ENCODE measurements at regions not wholly inside any gene's neighbourhood (a gene's known extent, or its start where the extent isn't known, plus 50 kb on each side); places are given as distances from the start of the nearest gene placed in this dataset.

- TF ChIP-seq, protein P1, sequence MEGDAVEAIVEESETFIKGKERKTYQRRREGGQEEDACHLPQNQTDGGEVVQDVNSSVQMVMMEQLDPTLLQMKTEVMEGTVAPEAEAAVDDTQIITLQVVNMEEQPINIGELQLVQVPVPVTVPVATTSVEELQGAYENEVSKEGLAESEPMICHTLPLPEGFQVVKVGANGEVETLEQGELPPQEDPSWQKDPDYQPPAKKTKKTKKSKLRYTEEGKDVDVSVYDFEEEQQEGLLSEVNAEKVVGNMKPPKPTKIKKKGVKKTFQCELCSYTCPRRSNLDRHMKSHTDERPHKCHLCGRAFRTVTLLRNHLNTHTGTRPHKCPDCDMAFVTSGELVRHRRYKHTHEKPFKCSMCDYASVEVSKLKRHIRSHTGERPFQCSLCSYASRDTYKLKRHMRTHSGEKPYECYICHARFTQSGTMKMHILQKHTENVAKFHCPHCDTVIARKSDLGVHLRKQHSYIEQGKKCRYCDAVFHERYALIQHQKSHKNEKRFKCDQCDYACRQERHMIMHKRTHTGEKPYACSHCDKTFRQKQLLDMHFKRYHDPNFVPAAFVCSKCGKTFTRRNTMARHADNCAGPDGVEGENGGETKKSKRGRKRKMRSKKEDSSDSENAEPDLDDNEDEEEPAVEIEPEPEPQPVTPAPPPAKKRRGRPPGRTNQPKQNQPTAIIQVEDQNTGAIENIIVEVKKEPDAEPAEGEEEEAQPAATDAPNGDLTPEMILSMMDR (IDR thresholded peaks at IDR 0.05): no peak
- no peak for TF ChIP-seq POLR2A (IDR thresholded peaks at IDR 0.05; ENCODE audit: low read depth)
- TF ChIP-seq POLR2AphosphoS5 (IDR thresholded peaks at IDR 0.05): no peak
- TF ChIP-seq EP300 (IDR thresholded peaks at IDR 0.05): no peak
Observed at GRCh38 chr5:24320643-24321042, 324.1 kb downstream of the CDH10 start.

All from esophagus muscularis mucosa (tissue), 4 donors.